ENCODE measurements at regions not wholly inside any gene's neighbourhood (a gene's known extent, or its start where the extent isn't known, plus 50 kb on each side); places are given as distances from the start of the nearest gene placed in this dataset.

- no peak overlapping the region for H3K4me3 ChIP-seq (ENCODE audit: insufficient read depth, low read depth, low read length, poor library complexity, severe bottlenecking)
- H3K27me3 ChIP-seq (replicated peaks; ENCODE audit: control insufficient read depth, insufficient read depth, low read length, poor library complexity, severe bottlenecking): no peaks in the 10 kb centered on the region
- H3K9me3 ChIP-seq (ENCODE audit: control insufficient read depth, low read length): no peaks in the 10 kb centered on the region
- H3K4me1 ChIP-seq (ENCODE audit: control insufficient read depth, insufficient read depth, low read length, poor library complexity, severe bottlenecking): no peaks in the 10 kb centered on the region
- DNase-seq: no peak
- no peak overlapping the region for H3K27ac ChIP-seq (ENCODE audit: insufficient read depth, low read length, poor library complexity, severe bottlenecking)
- no peaks in the 10 kb centered on the region for H3K36me3 ChIP-seq (ENCODE audit: control insufficient read depth, insufficient read depth, low read length)
These were observed 71.5 kb upstream of the ANXA1 start for GRCh38 chr9:73080110-73080694.

GRCh38 chr9:73079326-73079725, 72.3 kb upstream of the ANXA1 start:
- Histone ChIP-seq H3K9me3 (ENCODE audit: control insufficient read depth, low read length) (no peaks in the 10 kb centered on the region), H3K4me1 (ENCODE audit: control insufficient read depth, insufficient read depth, low read length, poor library complexity, severe bottlenecking) (no peaks in the 10 kb centered on the region), H3K4me3 (ENCODE audit: insufficient read depth, low read depth, low read length, poor library complexity, severe bottlenecking) (no peak overlapping the region), H3K36me3 (ENCODE audit: control insufficient read depth, insufficient read depth, low read length) (no peaks in the 10 kb centered on the region), H3K27ac (ENCODE audit: insufficient read depth, low read length, poor library complexity, severe bottlenecking) (no peak overlapping the region), H3K27me3 (replicated peaks; ENCODE audit: control insufficient read depth, insufficient read depth, low read length, poor library complexity, severe bottlenecking) (no peaks in the 10 kb centered on the region)
- no peak for DNase-seq

DNA sequence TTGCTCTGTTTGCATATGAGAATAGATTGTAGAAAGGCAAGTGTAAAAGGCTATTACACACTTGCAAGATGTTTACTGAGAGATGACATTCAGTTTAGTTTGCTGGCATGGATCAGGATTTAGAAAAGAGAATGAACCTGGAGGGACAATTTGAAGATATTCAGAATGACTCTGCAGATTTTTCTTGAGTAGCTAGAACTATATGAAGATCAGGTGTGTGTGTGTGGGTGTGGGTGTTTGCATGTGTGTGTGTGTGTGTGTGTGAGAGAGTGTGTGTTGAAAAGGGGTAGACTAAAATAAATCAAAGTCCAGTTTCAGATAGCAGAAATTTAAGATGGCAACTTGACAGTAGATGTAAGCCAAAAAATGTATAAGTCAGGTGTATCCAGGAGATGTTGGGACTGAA, 74.0 kb upstream of the ANXA1 start:
- H3K4me1 ChIP-seq (ENCODE audit: control insufficient read depth, insufficient read depth, low read length, poor library complexity, severe bottlenecking): no peaks in the 10 kb centered on the region
- H3K4me3 ChIP-seq (ENCODE audit: insufficient read depth, low read depth, low read length, poor library complexity, severe bottlenecking): no peak overlapping the region
- no peak overlapping the region for H3K27ac ChIP-seq (ENCODE audit: insufficient read depth, low read length, poor library complexity, severe bottlenecking)
- H3K9me3 ChIP-seq (ENCODE audit: control insufficient read depth, low read length): no peaks in the 10 kb centered on the region
- no peaks in the 10 kb centered on the region for H3K36me3 ChIP-seq (ENCODE audit: control insufficient read depth, insufficient read depth, low read length)
- no peak for DNase-seq
- H3K27me3 ChIP-seq (replicated peaks; ENCODE audit: control insufficient read depth, insufficient read depth, low read length, poor library complexity, severe bottlenecking): no peaks in the 10 kb centered on the region

DNA sequence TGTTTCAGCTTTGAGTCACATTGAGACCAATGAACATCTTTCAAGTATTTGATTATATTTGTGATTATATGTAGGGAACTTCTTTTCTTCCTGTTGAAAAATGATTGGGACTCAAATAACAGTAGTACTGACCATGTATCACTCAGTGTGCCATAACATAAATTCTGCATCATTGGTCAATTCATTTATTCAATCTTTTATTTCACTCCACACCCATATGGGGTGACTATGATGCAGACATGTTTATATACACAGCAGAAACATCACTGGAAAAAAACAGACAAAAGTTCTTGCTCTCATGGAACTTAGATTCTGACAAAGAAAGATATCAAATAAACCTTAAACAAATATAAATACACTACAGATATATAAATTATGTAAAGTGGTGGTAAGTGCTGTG, 74.7 kb upstream of the ANXA1 start:
- Histone ChIP-seq H3K4me3 (ENCODE audit: insufficient read depth, low read depth, low read length, poor library complexity, severe bottlenecking) (no peak overlapping the region), H3K27me3 (replicated peaks; ENCODE audit: control insufficient read depth, insufficient read depth, low read length, poor library complexity, severe bottlenecking) (no peaks in the 10 kb centered on the region), H3K9me3 (ENCODE audit: control insufficient read depth, low read length) (no peaks in the 10 kb centered on the region), H3K36me3 (ENCODE audit: control insufficient read depth, insufficient read depth, low read length) (no peaks in the 10 kb centered on the region), H3K4me1 (ENCODE audit: control insufficient read depth, insufficient read depth, low read length, poor library complexity, severe bottlenecking) (no peaks in the 10 kb centered on the region), H3K27ac (ENCODE audit: insufficient read depth, low read length, poor library complexity, severe bottlenecking) (no peak overlapping the region)
- DNase-seq: no peak

GRCh38 chr9:73074176-73074708, 77.4 kb upstream of the ANXA1 start:
- Histone ChIP-seq H3K36me3 (ENCODE audit: control insufficient read depth, insufficient read depth, low read length) (no peaks in the 10 kb centered on the region), H3K4me1 (ENCODE audit: control insufficient read depth, insufficient read depth, low read length, poor library complexity, severe bottlenecking) (no peaks in the 10 kb centered on the region), H3K4me3 (ENCODE audit: insufficient read depth, low read depth, low read length, poor library complexity, severe bottlenecking) (no peak overlapping the region), H3K27ac (ENCODE audit: insufficient read depth, low read length, poor library complexity, severe bottlenecking) (no peak overlapping the region), H3K27me3 (replicated peaks; ENCODE audit: control insufficient read depth, insufficient read depth, low read length, poor library complexity, severe bottlenecking) (no peaks in the 10 kb centered on the region), H3K9me3 (ENCODE audit: control insufficient read depth, low read length) (no peaks in the 10 kb centered on the region)
- DNase-seq: no peak

DNA sequence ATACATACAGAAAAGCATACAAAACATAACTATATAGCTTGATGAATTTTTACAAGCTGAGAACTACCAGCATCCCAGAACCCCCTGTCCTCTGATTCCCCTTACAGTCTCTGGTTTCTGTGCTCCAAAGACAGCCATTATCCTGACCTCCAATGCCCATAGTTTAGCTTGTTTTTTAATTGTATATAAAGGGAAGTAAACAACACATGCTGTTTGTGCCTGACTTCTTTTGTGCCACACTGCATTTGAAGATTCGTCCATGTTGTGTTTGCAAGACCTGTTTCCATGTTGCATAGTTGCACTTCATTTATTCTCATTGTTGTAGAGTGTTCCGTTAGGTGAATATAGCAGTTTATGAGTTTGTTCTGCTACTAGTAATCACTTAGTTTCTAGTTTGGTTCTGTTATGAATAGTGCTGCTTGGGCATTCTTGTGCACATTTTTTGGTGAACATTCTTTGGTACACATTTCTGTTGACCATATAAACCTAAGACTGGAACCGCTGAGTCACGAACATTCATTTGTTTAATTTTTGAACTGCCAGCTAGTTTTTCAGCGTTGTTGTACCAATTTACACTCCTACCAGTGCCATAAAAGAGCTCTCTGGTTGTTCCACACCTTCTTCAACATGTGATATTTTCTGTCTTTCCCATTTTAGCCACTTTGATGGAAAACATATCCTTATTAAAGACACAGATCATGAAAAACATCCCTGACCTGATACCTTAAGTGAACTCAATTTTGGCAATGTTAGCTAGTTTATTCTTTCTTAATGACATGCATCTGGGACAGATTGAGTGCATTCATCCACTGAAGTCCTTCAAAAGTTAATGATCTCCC, 78.1 kb upstream of the ANXA1 start:
- no peak overlapping the region for H3K4me3 ChIP-seq (ENCODE audit: insufficient read depth, low read depth, low read length, poor library complexity, severe bottlenecking)
- no peak for DNase-seq
- no peaks in the 10 kb centered on the region for H3K27me3 ChIP-seq (replicated peaks; ENCODE audit: control insufficient read depth, insufficient read depth, low read length, poor library complexity, severe bottlenecking)
- no peak overlapping the region for H3K27ac ChIP-seq (ENCODE audit: insufficient read depth, low read length, poor library complexity, severe bottlenecking)
- H3K9me3 ChIP-seq (ENCODE audit: control insufficient read depth, low read length): no peaks in the 10 kb centered on the region
- no peaks in the 10 kb centered on the region for H3K4me1 ChIP-seq (ENCODE audit: control insufficient read depth, insufficient read depth, low read length, poor library complexity, severe bottlenecking)
- H3K36me3 ChIP-seq (ENCODE audit: control insufficient read depth, insufficient read depth, low read length): no peaks in the 10 kb centered on the region

DNA sequence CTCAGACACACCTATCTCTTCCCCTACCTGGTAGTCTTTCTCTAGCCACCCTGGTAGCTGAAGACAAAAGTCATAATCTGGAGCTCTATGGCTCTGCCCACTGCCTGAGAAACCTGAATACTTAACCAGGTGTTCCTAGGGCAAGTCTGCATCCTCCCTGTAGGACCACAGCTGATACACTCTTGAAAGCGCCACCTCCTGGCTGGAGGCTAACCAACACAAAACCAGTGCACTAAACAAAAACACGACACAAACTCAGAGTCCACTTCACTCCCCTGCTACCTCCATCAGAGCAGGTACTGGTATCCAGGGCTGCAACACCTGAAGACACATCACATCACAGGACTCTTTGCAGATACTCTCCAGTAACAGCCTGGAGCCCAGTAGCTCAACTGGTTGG, 84.6 kb upstream of the ANXA1 start:
- no peaks in the 10 kb centered on the region for H3K27me3 ChIP-seq (replicated peaks; ENCODE audit: control insufficient read depth, insufficient read depth, low read length, poor library complexity, severe bottlenecking)
- H3K9me3 ChIP-seq (ENCODE audit: control insufficient read depth, low read length): no peaks in the 10 kb centered on the region
- no peaks in the 10 kb centered on the region for H3K36me3 ChIP-seq (ENCODE audit: control insufficient read depth, insufficient read depth, low read length)
- no peak overlapping the region for H3K27ac ChIP-seq (ENCODE audit: insufficient read depth, low read length, poor library complexity, severe bottlenecking)
- H3K4me3 ChIP-seq (ENCODE audit: insufficient read depth, low read depth, low read length, poor library complexity, severe bottlenecking): no peak overlapping the region
- no peaks in the 10 kb centered on the region for H3K4me1 ChIP-seq (ENCODE audit: control insufficient read depth, insufficient read depth, low read length, poor library complexity, severe bottlenecking)
- DNase-seq: no peak

DNA sequence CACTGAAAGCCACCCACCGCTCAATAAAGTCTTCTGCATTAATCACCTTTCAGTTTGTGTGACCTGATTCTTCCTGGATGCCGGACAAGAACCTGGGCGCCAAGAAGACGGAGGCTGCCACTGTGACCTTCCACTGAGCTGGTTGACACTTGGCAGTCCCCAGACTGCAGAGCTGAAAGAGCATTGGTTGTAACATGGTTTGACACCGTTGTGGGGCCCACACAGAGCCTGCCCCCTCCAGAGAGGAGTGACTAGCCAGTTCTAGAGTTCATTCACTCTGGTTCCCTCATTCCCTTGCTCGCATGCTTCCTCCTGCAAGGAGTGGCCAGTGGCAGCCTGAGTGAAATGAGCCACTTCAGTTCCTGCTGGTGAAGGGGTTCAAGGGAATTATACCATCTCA, 86.2 kb upstream of the ANXA1 start:
- Histone ChIP-seq H3K9me3 (ENCODE audit: control insufficient read depth, low read length) (no peaks in the 10 kb centered on the region), H3K27ac (ENCODE audit: insufficient read depth, low read length, poor library complexity, severe bottlenecking) (no peak overlapping the region), H3K4me3 (ENCODE audit: insufficient read depth, low read depth, low read length, poor library complexity, severe bottlenecking) (no peak overlapping the region), H3K27me3 (replicated peaks; ENCODE audit: control insufficient read depth, insufficient read depth, low read length, poor library complexity, severe bottlenecking) (no peaks in the 10 kb centered on the region), H3K36me3 (ENCODE audit: control insufficient read depth, insufficient read depth, low read length) (no peaks in the 10 kb centered on the region), H3K4me1 (ENCODE audit: control insufficient read depth, insufficient read depth, low read length, poor library complexity, severe bottlenecking) (no peaks in the 10 kb centered on the region)
- no peak for DNase-seq

DNA sequence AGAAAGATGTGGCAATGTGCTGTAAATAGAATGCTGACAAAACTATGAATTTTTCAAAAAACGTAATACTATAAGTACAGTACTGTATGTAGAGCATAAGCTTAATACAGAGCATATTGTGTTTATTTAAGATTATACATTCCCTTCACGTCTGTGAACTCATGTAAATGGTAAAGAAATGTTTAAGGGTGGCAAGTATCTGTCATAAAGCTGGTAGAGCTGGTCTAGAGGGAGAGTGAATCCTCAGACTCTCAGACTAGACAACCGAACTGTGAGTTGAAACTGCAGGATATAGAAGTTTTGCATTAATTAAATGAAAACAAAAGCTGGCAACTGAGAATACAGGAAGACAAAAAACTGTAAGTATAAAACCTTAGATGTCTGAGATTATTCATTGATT, 87.3 kb upstream of the ANXA1 start:
- no peaks in the 10 kb centered on the region for H3K36me3 ChIP-seq (ENCODE audit: control insufficient read depth, insufficient read depth, low read length)
- no peaks in the 10 kb centered on the region for H3K4me1 ChIP-seq (ENCODE audit: control insufficient read depth, insufficient read depth, low read length, poor library complexity, severe bottlenecking)
- H3K27ac ChIP-seq (ENCODE audit: insufficient read depth, low read length, poor library complexity, severe bottlenecking): no peak overlapping the region
- H3K27me3 ChIP-seq (replicated peaks; ENCODE audit: control insufficient read depth, insufficient read depth, low read length, poor library complexity, severe bottlenecking): no peaks in the 10 kb centered on the region
- DNase-seq: no peak
- H3K4me3 ChIP-seq (ENCODE audit: insufficient read depth, low read depth, low read length, poor library complexity, severe bottlenecking): no peak overlapping the region
- no peaks in the 10 kb centered on the region for H3K9me3 ChIP-seq (ENCODE audit: control insufficient read depth, low read length)

DNA sequence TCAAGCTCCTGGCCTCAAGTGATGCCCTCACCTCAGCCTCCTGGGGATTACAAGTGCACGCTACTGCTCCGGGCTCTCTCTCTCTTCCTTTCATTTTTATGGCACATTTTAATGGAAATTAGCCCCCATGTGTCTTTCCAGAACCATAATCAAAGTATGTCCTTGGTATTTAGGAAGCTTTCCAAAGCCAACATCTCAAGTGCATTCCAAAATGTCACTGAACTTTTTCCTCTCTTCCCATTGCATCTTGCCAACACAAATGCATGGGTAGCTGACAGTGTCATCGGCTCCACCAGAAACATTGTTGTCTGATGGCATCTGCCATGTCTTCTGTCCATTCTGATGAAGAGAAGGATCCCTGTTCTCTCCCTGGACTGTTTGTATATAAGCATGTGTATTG, 90.5 kb upstream of the ANXA1 start:
- no peak overlapping the region for H3K4me3 ChIP-seq (ENCODE audit: insufficient read depth, low read depth, low read length, poor library complexity, severe bottlenecking)
- no peaks in the 10 kb centered on the region for H3K9me3 ChIP-seq (ENCODE audit: control insufficient read depth, low read length)
- no peak overlapping the region for H3K27ac ChIP-seq (ENCODE audit: insufficient read depth, low read length, poor library complexity, severe bottlenecking)
- no peaks in the 10 kb centered on the region for H3K27me3 ChIP-seq (replicated peaks; ENCODE audit: control insufficient read depth, insufficient read depth, low read length, poor library complexity, severe bottlenecking)
- DNase-seq: no peak
- H3K36me3 ChIP-seq (ENCODE audit: control insufficient read depth, insufficient read depth, low read length): no peaks in the 10 kb centered on the region
- no peaks in the 10 kb centered on the region for H3K4me1 ChIP-seq (ENCODE audit: control insufficient read depth, insufficient read depth, low read length, poor library complexity, severe bottlenecking)
